OCI-LY3 (cell line): ENCODE measurements at regions not wholly inside any gene's neighbourhood (a gene's known extent, or its start where the extent isn't known, plus 50 kb on each side); places are given as distances from the start of the nearest gene placed in this dataset.

Experiments
- EZH2phosphoT487 ChIP-seq: fragments of 200-600 bp; shearing (Covaris generic); IDR thresholded peaks from 2 replicates; pipeline ENCODE4 v1.6.1; 2018; ENCODE audit warnings: antibody characterized with exemption, mixed run types, low read depth
- TF ChIP-seq, protein P1 (sequence below): fragments of 200-600, 300-600 bp; sonication (generic); IDR thresholded peaks from 2 replicates; pipeline ENCODE4 v1.5.1; 2014; ENCODE audit warnings: antibody characterized with exemption, low read length, low read depth

DNA sequence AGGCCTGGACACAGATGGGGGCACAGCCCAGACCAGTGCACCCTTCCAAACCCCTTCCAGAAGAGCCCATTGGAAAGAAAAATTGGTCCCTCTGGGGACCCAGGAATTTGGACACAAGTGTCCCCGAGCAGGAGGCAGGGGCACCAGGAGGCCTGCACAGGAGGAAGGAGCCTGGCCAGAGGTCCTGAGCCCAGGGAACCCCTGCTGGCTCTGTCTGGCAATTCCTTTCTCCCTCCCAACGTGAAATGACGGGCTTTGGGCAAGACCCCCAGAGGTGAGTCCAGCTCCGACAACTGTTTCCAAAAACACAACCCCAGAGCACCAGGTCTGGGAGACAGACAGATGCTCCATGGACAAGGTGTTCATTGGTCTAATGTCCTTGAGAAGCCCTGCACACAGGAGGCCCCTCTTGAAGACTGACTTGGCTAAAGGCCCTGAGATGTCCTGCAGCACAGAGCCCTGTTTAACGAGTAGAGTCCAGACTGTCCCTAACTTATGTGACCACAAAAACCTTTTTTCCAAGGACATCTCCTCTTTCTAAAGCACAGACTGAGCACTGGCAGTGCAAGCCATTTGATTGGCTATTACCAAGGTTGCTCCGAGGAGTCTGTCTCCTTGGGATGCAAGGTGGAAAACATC lies 150.7 kb downstream of the OAT start:
- TF ChIP-seq, protein P1, sequence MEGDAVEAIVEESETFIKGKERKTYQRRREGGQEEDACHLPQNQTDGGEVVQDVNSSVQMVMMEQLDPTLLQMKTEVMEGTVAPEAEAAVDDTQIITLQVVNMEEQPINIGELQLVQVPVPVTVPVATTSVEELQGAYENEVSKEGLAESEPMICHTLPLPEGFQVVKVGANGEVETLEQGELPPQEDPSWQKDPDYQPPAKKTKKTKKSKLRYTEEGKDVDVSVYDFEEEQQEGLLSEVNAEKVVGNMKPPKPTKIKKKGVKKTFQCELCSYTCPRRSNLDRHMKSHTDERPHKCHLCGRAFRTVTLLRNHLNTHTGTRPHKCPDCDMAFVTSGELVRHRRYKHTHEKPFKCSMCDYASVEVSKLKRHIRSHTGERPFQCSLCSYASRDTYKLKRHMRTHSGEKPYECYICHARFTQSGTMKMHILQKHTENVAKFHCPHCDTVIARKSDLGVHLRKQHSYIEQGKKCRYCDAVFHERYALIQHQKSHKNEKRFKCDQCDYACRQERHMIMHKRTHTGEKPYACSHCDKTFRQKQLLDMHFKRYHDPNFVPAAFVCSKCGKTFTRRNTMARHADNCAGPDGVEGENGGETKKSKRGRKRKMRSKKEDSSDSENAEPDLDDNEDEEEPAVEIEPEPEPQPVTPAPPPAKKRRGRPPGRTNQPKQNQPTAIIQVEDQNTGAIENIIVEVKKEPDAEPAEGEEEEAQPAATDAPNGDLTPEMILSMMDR, result no peak
- no peak for TF ChIP-seq EZH2phosphoT487
